Suprapubic skin (tissue), 4 donors: ENCODE measurements at regions not wholly inside any gene's neighbourhood (a gene's known extent, or its start where the extent isn't known, plus 50 kb on each side); places are given as distances from the start of the nearest gene placed in this dataset.

Experiments
- DNase-seq, 2 donors: peaks; one replicate each; pipeline ENCODE4 v3.0.0-alpha.2; 2019; ENCODE audit warnings: low spot score in 2 of 2
- H3K27ac ChIP-seq: fragments of 200-600 bp; sonication (generic); one replicate; pipeline ENCODE4 v1.5.1; 2019
- H3K27me3 ChIP-seq: fragments of 200-600 bp; sonication (generic); one replicate; pipeline ENCODE4 v1.5.1; 2019
- H3K36me3 ChIP-seq: fragments of 200-600 bp; sonication (generic); one replicate; pipeline ENCODE4 v1.5.1; 2019
- H3K4me1 ChIP-seq: fragments of 200-600 bp; sonication (generic); one replicate; pipeline ENCODE4 v1.5.1; 2019
- H3K4me3 ChIP-seq: fragments of 200-600 bp; sonication (generic); one replicate; pipeline ENCODE4 v1.5.1; 2019; ENCODE audit warnings: mild to moderate bottlenecking
- H3K9me3 ChIP-seq: fragments of 200-600 bp; sonication (generic); one replicate; pipeline ENCODE4 v1.5.1; 2019
- CTCF ChIP-seq, 2 donors: fragments of 200-600 bp in 1 of 2; fragments of 450-650 bp in 1 of 2; sonication (generic) in 1 of 2; IDR thresholded peaks; one replicate each; pipeline ENCODE4 v1.5.1; 2016 to 2019; ENCODE audit warnings: antibody characterized with exemption in 2 of 2, mild to moderate bottlenecking in 1 of 2, moderate library complexity in 1 of 2
- EP300 ChIP-seq: sonication (generic); formaldehyde crosslinking; IDR thresholded peaks from one replicate; pipeline ENCODE4 v1.6.1; 2017; ENCODE audit warnings: antibody characterized with exemption
- POLR2A ChIP-seq, 2 donors: fragments of 450-650 bp; IDR thresholded peaks; one replicate each; pipeline ENCODE4 v1.6.1; 2017; ENCODE audit warnings: antibody characterized with exemption in 2 of 2, mild to moderate bottlenecking in 2 of 2, moderate library complexity in 2 of 2
- POLR2AphosphoS5 ChIP-seq, 3 donors: sonication (generic); formaldehyde crosslinking; IDR thresholded peaks; one replicate each; pipeline ENCODE4 v1.6.1; 2017; ENCODE audit warnings: antibody characterized with exemption in 3 of 3
- WGBS: methylation state at CpG from one replicate; pipeline ENCODE4 v1.1.5; 2018; 5-methylcytosine and 5-hydroxymethylcytosine counted together

DNA sequence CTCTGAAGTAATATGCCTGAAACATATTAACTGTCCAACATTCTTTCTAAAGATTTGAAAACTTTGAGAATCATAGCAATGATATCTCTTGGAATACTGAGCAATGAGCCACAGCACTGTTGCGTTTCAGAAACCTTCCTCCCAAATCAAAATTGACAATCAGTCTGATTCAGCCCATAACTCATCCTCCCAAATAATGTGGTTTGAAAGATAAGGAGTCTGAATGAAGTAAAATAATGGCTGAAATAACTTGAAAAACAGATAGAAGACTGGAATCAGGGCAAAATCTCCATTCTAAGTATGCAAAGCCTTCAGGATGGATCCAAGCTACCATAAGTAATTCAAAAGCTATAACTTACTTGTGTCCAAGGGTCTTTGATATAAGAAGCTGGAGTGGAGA is 98.6 kb upstream of the PLS3 start:
- Histone ChIP-seq H3K4me1 (peaks cover 4% of the 10 kb centered on the region), H3K27ac (no peak overlapping the region), H3K4me3 (no peak overlapping the region), H3K27me3 (no peaks in the 10 kb centered on the region), H3K9me3 (no peaks in the 10 kb centered on the region), H3K36me3 (no peaks in the 10 kb centered on the region)
- no peak for DNase-seq
- no peak for TF ChIP-seq CTCF (IDR thresholded peaks at IDR 0.05)
- TF ChIP-seq EP300: no peak
- no peak for TF ChIP-seq POLR2A (IDR thresholded peaks at IDR 0.05)
- WGBS: 59% methylated on average over 1 of the region's 1 CpG

- Histone ChIP-seq H3K4me3 (no peak overlapping the region), H3K36me3 (no peaks in the 10 kb centered on the region), H3K4me1 (no peaks in the 10 kb centered on the region), H3K27ac (no peak overlapping the region), H3K9me3 (no peaks in the 10 kb centered on the region), H3K27me3 (no peaks in the 10 kb centered on the region)
- no peak for DNase-seq
- TF ChIP-seq POLR2A (IDR thresholded peaks at IDR 0.05) (no peak), CTCF (IDR thresholded peaks at IDR 0.05) (no peak), EP300 (no peak), POLR2AphosphoS5 (IDR thresholded peaks at IDR 0.05) (no peak)
Measured at GRCh38 chrX:115467961-115468360, 93.0 kb upstream of the PLS3 start.

DNA sequence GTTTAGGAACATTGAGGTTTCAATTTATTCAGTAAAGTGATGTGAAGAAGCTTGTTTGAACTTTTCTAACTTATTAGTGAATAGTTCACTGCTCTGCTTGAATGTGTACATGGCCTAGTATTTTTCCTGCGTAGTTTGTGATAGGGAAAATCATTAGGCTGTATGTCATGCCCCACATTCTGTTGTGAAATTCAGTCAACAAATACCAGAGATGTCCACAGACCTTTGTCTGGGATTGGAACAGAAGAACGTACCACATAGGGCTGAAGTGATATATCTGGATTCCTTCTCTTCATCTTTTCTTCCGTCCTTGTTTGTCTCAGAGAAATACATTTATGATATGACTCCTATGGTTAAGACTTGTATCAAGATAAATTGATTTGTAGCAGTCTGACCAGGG is 88.8 kb upstream of the PLS3 start:
- no peaks in the 10 kb centered on the region for H3K27me3 ChIP-seq
- no peak overlapping the region for H3K27ac ChIP-seq
- H3K4me3 ChIP-seq: no peak overlapping the region
- no peaks in the 10 kb centered on the region for H3K4me1 ChIP-seq
- TF ChIP-seq POLR2AphosphoS5 (IDR thresholded peaks at IDR 0.05) (no peak), CTCF (IDR thresholded peaks at IDR 0.05) (no peak), POLR2A (IDR thresholded peaks at IDR 0.05) (no peak), EP300 (no peak)
- WGBS: 83% methylated on average over 3 of the region's 3 CpGs
- DNase-seq: no peak
- no peaks in the 10 kb centered on the region for H3K9me3 ChIP-seq
- H3K36me3 ChIP-seq: no peaks in the 10 kb centered on the region

DNA sequence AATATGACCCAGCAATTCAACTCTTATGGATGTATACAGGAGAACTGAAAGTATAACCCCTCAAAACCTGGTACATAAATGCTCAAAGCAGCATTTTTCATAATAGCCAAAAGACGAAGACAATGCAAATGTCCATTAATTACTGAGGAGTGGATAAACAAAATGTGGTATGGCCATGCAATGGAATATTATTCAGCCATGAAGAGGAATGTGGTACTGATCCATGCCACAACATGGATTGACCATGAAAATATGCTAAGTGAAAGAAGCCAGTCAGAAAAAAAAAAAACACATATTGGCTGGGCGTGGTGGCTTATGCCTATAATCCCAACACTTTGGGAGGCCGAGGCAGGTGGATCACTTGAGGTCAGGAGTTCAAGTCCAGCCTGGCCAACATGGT is 74.5 kb upstream of the PLS3 start:
- H3K27me3 ChIP-seq: no peaks in the 10 kb centered on the region
- no peaks in the 10 kb centered on the region for H3K9me3 ChIP-seq
- no peak overlapping the region for H3K4me3 ChIP-seq
- no peak for DNase-seq
- H3K27ac ChIP-seq: no peak overlapping the region
- TF ChIP-seq CTCF (IDR thresholded peaks at IDR 0.05) (no peak), EP300 (no peak), POLR2A (IDR thresholded peaks at IDR 0.05) (no peak), POLR2AphosphoS5 (IDR thresholded peaks at IDR 0.05) (no peak)
- H3K36me3 ChIP-seq: no peaks in the 10 kb centered on the region
- WGBS: 79% methylated on average over 3 of the region's 3 CpGs
- H3K4me1 ChIP-seq: no peaks in the 10 kb centered on the region

DNA sequence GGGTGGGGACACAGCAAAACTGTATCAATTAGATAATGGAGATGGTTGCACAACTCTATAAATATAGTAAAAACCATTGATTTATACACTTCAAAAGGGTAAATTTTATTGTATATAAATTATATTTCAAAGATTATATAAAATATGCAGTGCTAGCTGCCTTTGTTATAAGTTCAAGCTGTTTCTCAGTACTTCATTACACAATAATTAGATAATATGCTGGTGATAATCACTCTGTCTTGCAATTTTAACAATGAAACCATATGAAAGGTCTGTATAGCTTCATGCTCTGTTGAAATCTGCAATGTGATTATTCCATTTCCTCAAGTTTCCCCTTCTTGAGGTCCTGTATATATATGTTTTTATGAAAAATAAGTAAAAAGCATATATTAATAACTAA is 73.4 kb upstream of the PLS3 start:
- TF ChIP-seq CTCF (IDR thresholded peaks at IDR 0.05): no peak
- no peak for TF ChIP-seq POLR2AphosphoS5 (IDR thresholded peaks at IDR 0.05)
- no peak for TF ChIP-seq EP300
- no peak for TF ChIP-seq POLR2A (IDR thresholded peaks at IDR 0.05)
- Histone ChIP-seq H3K4me1 (no peaks in the 10 kb centered on the region), H3K9me3 (no peaks in the 10 kb centered on the region), H3K27ac (no peak overlapping the region), H3K27me3 (no peaks in the 10 kb centered on the region), H3K4me3 (no peak overlapping the region), H3K36me3 (no peaks in the 10 kb centered on the region)
- no peak for DNase-seq
